Mammary epithelial cell (primary cell): ENCODE measurements at regions not wholly inside any gene's neighbourhood (a gene's known extent, or its start where the extent isn't known, plus 50 kb on each side); places are given as distances from the start of the nearest gene placed in this dataset.

ENCODE experiments used
- EZH2 ChIP-seq: IDR thresholded peaks from 2 replicates; pipeline ENCODE4 v1.6.1; 2012; ENCODE audit warnings: low read length, inconsistent platforms, borderline replicate concordance
- TF ChIP-seq, protein P1 (sequence below), 2 donors: IDR thresholded peaks in 1 of 2; conservative IDR thresholded peaks in 1 of 2; 2 replicates each; pipeline ENCODE4 v1.5.1; 2011 to 2012; ENCODE audit warnings: inconsistent platforms in 2 of 2, low read length in 2 of 2, mild to moderate bottlenecking in 2 of 2, control low read depth in 1 of 2, low read depth in 1 of 2; ENCODE audit not compliant: insufficient read depth in 1 of 2; ENCODE audit errors: extremely low read depth in 1 of 2

DNA sequence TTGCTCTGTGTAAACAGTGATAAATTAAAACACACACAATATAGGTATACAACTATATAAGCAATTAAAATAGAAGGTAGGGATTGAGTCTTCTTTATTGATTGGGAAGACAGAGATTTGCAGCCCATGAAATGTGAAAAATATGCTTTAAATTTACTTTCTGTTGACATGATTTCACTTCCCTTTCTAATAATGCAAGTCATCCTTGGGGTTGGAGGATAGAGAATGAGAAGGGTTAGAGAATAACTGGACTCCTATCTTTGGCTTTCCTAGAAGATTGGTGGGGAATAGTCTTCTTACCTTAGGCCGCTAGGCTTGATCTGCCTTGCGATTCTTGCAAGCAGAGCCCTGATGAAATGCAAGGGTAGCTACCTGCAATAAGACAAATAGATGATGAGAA, 339.8 kb downstream of the NYAP2 start:
- TF ChIP-seq, protein P1, sequence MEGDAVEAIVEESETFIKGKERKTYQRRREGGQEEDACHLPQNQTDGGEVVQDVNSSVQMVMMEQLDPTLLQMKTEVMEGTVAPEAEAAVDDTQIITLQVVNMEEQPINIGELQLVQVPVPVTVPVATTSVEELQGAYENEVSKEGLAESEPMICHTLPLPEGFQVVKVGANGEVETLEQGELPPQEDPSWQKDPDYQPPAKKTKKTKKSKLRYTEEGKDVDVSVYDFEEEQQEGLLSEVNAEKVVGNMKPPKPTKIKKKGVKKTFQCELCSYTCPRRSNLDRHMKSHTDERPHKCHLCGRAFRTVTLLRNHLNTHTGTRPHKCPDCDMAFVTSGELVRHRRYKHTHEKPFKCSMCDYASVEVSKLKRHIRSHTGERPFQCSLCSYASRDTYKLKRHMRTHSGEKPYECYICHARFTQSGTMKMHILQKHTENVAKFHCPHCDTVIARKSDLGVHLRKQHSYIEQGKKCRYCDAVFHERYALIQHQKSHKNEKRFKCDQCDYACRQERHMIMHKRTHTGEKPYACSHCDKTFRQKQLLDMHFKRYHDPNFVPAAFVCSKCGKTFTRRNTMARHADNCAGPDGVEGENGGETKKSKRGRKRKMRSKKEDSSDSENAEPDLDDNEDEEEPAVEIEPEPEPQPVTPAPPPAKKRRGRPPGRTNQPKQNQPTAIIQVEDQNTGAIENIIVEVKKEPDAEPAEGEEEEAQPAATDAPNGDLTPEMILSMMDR (conservative IDR thresholded peaks at IDR 0.05 in 1 of 2, IDR thresholded peaks at IDR 0.05 in 1 of 2; ENCODE audit: extremely low read depth in 1 of 2, insufficient read depth in 1 of 2, low read depth in 1 of 2, low read length in 2 of 2), result no peak
- TF ChIP-seq EZH2, result no peak
